GM12892 (cell line): ENCODE measurements at regions not wholly inside any gene's neighbourhood (a gene's known extent, or its start where the extent isn't known, plus 50 kb on each side); places are given as distances from the start of the nearest gene placed in this dataset.

Experiments used
- POLR2A ChIP-seq: IDR thresholded peaks from 2 replicates; pipeline ENCODE4 v1.6.1; 2011; ENCODE audit warnings: low read depth, low read length, control low read depth
- POLR2AphosphoS5 ChIP-seq: IDR thresholded peaks from 2 replicates; pipeline ENCODE4 v1.6.1; 2011; ENCODE audit warnings: low read depth, low read length, control low read depth
- TAF1 ChIP-seq: IDR thresholded peaks from 2 replicates; pipeline ENCODE4 v1.6.1; 2011; ENCODE audit warnings: low read depth, mild to moderate bottlenecking, control low read depth, low read length, borderline replicate concordance

- no peak for TF ChIP-seq POLR2A
- TF ChIP-seq TAF1: no peak
- no peak for TF ChIP-seq POLR2AphosphoS5
Observed at GRCh38 chr14:98489115-98489514, 782.9 kb downstream of the BCL11B start.
